NB4 (cell line): ENCODE measurements at regions not wholly inside any gene's neighbourhood (a gene's known extent, or its start where the extent isn't known, plus 50 kb on each side); places are given as distances from the start of the nearest gene placed in this dataset.

Experiments used
- CTCF ChIP-seq: IDR thresholded peaks from one replicate; pipeline ENCODE4 v1.5.1; 2012; ENCODE audit warnings: low read depth, low read length
- MAX ChIP-seq: IDR thresholded peaks from 2 replicates; pipeline ENCODE4 v1.6.1; 2011; ENCODE audit warnings: low read depth, low read length
- MYC ChIP-seq: IDR thresholded peaks from 2 replicates; pipeline ENCODE4 v1.6.1; 2011; ENCODE audit warnings: low read depth, low read length

DNA sequence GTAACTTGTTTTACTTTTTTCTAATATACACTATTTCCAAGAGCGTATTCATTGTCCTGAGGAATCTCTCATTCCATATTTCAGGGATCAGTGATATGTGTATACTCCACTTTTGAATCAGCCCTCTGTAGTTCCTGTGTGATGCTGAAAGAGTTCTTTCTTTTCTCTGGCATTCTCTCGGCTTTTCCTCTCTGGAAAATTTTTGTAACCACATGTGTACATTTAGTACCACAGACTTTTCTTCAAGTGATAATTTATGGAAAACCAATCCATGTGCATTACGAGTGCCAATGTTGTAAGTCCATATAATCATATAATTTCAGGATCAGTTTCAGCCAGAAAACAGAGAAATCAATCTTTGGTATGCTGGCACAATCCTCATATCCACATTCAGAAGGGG is 102.2 kb upstream of the MBNL2 start:
- no peak for TF ChIP-seq CTCF
- TF ChIP-seq MYC: no peak
- TF ChIP-seq MAX: no peak
